HG02870 (cell line): ENCODE measurements at regions not wholly inside any gene's neighbourhood (a gene's known extent, or its start where the extent isn't known, plus 50 kb on each side); places are given as distances from the start of the nearest gene placed in this dataset.
"Not testable (repeated sequence)": the region's sequence is repeated elsewhere in the genome, so short reads cannot be mapped to it uniquely, and the experiment has no call there.

Experiments
- ATAC-seq: cut with Tn5 transposase; IDR thresholded peaks from one replicate; pipeline ENCODE4 v1.9.1; 2021; ENCODE audit warnings: mild to moderate bottlenecking, moderate library complexity; ENCODE audit not compliant: unreplicated experiment

DNA sequence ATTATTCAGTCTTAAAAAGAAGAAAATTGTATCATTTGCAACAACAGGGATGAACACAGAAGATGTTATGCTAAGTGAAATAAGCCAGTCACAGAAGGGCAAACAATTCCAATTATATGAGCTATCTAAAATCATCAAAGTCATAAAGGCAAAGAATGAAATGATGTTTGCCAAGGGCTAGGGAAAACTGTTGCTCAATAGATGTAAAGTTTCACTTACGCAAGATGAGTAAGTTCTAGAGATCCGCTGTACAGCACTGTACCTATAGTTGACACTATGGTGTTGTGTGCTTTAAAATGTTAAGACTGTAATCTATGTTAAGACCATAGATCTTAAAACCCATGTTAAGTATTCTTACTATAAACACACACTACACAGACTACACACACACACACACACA, 904.6 kb upstream of the LRRN3 start:
- ATAC-seq = no peak

- ATAC-seq = no peak
These were observed 902.9 kb upstream of the LRRN3 start for GRCh38 chr7:110187877-110188554.

DNA sequence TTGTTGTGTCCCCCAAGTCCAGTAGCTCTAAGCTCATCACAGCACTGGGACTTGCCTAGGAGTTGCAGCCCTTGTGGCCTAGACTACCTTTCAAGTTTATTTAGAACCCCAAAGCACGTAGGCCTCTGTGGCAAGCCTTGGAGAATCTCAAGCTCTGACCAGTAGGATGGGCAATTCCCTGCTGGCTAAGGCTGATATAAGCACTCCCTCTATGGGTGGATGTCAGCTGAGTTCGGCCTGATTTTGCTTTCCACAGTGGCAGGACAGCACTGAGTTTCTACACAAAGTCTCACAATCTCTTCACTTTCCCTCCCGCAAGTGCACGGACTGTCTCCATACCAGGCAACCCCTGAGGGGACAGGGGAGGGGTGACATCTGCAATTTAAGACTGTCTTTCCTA, 886.4 kb upstream of the LRRN3 start:
- no peak for ATAC-seq

- no peak for ATAC-seq
These were observed 885.0 kb upstream of the LRRN3 start for GRCh38 chr7:110205899-110206298.

- no peak for ATAC-seq
These were observed 881.0 kb upstream of the LRRN3 start for GRCh38 chr7:110209884-110210283.

GRCh38 chr7:110210941-110211608, 879.9 kb upstream of the LRRN3 start:
- ATAC-seq = no peak

- ATAC-seq = no peak
These were observed 866.3 kb upstream of the LRRN3 start for GRCh38 chr7:110224643-110225042.

DNA sequence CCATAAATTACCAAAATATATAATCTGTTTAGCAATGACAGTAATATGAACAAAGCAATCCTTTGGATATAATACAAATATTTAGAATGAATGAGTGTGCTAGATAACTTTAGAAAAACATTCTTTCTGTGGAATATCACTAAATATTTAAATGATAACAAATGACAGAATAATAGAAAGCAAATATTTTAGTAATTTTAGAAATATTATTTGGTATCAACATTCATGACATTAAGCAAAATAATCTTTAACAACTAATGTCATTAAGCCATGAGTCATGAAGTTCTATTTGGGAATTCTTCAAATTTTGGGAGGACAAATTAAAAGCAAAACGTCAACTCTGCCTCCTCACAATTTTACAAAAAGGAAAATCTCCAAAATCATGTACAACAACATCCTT, 844.8 kb upstream of the LRRN3 start:
- ATAC-seq = no peak

GRCh38 chr7:110253093-110253492, 837.8 kb upstream of the LRRN3 start:
- no peak for ATAC-seq

DNA sequence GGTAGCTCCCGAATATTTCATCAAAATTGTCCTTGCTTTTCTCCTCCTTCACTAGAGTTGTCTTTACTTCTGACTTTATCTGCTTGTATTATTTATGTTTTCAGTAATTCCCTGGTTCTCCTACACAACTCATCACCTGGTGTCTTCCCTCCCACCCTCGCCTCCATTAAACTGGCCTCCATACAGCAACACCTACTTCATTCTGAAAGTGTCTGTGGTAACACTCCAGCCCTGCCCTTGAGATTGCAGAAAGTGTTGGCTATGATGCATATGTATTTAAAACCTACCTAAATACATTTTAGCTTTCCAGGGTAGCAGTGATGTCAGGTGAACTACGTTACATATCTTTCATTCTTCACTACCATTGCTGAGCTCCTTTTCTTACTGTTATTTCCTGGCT, 833.3 kb upstream of the LRRN3 start:
- ATAC-seq = no peak

GRCh38 chr7:110262251-110262650, 828.7 kb upstream of the LRRN3 start:
- ATAC-seq = no peak

- ATAC-seq = no peak
These were observed 826.6 kb upstream of the LRRN3 start for GRCh38 chr7:110264288-110264687.

- no peak for ATAC-seq
These were observed 809.6 kb upstream of the LRRN3 start for GRCh38 chr7:110281362-110281761.

DNA sequence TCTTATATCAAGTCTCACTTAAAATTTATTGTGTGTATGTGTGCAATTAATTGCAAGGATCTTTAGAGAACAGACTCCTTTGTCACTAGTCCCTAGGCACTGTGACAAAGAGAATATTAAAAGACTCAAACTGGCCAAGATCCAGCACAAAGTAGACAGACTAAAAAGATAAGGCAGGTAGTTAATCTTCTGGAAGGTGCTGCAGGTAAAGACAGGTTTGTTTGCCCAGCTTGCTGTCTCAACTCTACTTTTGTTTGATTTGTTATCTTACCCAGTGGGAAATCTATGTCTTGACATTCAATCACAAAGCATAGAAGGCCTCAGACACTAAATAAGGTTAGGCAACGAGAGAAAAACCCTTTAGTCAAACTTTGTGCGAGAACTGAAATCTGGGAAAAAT, 807.9 kb upstream of the LRRN3 start:
- ATAC-seq = no peak

GRCh38 chr7:110291430-110291829, 799.5 kb upstream of the LRRN3 start:
- ATAC-seq = no peak

DNA sequence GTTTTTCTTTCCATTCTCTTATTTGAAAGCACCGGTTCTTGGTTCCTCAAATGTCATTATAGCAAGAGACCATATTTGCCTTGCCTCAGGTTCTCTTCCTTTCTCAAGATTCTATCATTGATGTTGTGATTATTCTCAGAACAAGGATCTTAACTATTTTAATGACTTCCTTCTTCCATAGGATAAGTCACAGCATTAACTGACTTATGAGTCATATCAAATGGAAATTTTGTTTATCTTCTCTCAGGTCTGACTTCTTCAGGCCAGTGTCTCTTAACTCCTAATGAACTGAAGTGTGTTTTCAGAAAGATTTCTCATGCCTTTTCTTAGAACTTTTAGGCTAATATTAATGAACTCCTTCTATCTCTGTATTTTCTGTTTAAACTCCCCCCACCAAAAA, 794.6 kb upstream of the LRRN3 start:
- no peak for ATAC-seq

DNA sequence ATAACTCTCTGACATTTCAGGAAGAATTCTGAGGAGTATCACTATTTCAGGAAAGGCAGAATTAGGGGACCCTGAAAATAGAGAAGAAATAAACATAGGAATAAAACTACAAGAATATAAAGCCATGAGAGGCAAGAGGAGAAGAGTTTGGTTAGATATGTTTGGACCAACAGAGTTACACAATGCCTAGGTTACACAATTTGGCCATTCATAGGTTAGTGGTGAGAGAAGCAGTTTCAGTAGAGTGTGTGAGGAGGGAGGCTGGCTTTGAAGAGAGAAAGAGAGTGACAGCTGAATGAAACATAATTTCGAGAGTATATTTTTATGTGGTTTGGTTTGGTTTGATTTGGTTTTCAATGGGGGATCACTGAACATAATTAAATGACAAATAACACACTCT, 783.2 kb upstream of the LRRN3 start:
- no peak for ATAC-seq

DNA sequence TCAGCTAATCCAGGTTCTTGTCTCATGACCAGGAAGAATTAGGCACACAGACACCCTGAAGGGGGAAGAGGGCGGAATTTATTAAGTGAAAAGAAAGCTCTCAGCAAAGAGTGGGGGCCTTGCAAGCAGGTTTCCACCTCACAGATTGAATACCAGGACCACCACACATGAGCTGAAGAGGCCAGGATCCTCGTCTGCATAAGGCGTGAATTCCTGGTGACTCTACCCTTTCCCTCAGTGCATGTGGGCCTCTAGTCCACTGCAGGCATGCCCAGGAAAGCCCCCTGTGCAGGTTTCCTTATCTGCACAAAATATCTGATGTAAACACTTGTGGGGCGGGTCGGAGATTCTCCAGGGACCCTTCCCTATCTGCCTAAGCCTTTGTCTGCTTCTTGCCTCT, 782.1 kb upstream of the LRRN3 start:
- ATAC-seq = no peak

- ATAC-seq = no peak
These were observed 781.0 kb upstream of the LRRN3 start for GRCh38 chr7:110309941-110310340.

- ATAC-seq = no peak
These were observed 779.4 kb upstream of the LRRN3 start for GRCh38 chr7:110311556-110311955.

- ATAC-seq = no peak
These were observed 773.2 kb upstream of the LRRN3 start for GRCh38 chr7:110317541-110318265.

DNA sequence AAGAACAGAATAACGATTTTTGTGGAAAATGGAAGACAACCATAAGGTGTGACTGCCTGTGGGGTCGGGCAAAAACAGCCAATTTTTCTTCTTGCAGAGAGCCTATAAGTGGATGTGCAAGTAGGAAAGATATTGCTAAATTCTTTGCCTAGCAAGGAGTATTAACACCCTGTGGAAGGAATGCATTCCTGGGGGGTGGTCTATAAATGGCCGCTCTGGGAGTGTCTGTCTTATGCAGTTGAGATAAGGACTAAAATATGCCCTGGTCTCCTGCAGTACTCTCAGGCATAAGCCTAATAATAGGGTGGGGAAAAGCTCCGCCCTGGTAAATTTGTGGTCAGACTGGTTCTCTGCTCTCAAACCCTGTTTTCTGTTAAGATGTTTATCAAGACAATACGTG, 770.6 kb upstream of the LRRN3 start:
- ATAC-seq = not testable (repeated sequence)
